ENCODE measurements at regions not wholly inside any gene's neighbourhood (a gene's known extent, or its start where the extent isn't known, plus 50 kb on each side); places are given as distances from the start of the nearest gene placed in this dataset.
"Not testable (repeated sequence)": the region's sequence is repeated elsewhere in the genome, so short reads cannot be mapped to it uniquely, and the experiment has no call there.

- DNase-seq (ENCODE audit: low read depth in 2 of 2) = no peak
Measured at GRCh38 chr18:76307293-76307690, 187.8 kb downstream of the ZNF516 start.

GRCh38 chr18:76306685-76307292 lies 188.3 kb downstream of the ZNF516 start:
- no peak for DNase-seq (ENCODE audit: low read depth in 2 of 2)

- DNase-seq (ENCODE audit: low read depth in 2 of 2) = no peak
Measured at GRCh38 chr18:76285866-76286265, 209.2 kb downstream of the ZNF516 start.

- DNase-seq (ENCODE audit: low read depth in 2 of 2) = no peak
Measured at GRCh38 chr18:76281565-76281964, 213.5 kb downstream of the ZNF516 start.

GRCh38 chr18:76277801-76278200 lies 217.2 kb downstream of the ZNF516 start:
- no peak for DNase-seq (ENCODE audit: low read depth in 2 of 2)

- no peak for DNase-seq (ENCODE audit: low read depth in 2 of 2)
Measured at GRCh38 chr18:76275727-76276313, 219.2 kb downstream of the ZNF516 start.

GRCh38 chr18:76274468-76275289 lies 220.4 kb downstream of the ZNF516 start:
- no peak for DNase-seq (ENCODE audit: low read depth in 2 of 2)

- DNase-seq (ENCODE audit: low read depth in 2 of 2) = no peak
Measured at GRCh38 chr18:76273956-76274355, 221.1 kb downstream of the ZNF516 start.

GRCh38 chr18:76273036-76273545 lies 222.0 kb downstream of the ZNF516 start:
- DNase-seq (ENCODE audit: low read depth in 2 of 2) = no peak

- not testable (repeated sequence) for DNase-seq (ENCODE audit: low read depth in 2 of 2)
Measured at GRCh38 chr18:76267423-76267822, 227.6 kb downstream of the ZNF516 start.

GRCh38 chr18:76266236-76266991 lies 228.6 kb downstream of the ZNF516 start:
- DNase-seq (ENCODE audit: low read depth in 2 of 2) = no peak

GRCh38 chr18:76265497-76266235 lies 229.4 kb downstream of the ZNF516 start:
- DNase-seq (ENCODE audit: low read depth in 2 of 2) = no peak

- DNase-seq (ENCODE audit: low read depth in 2 of 2) = no peak
Measured at GRCh38 chr18:76264876-76265250, 230.2 kb downstream of the ZNF516 start.

- DNase-seq (ENCODE audit: low read depth in 2 of 2) = no peak
Measured at GRCh38 chr18:76264198-76264875, 230.7 kb downstream of the ZNF516 start.

GRCh38 chr18:76263046-76264005 lies 231.7 kb downstream of the ZNF516 start:
- DNase-seq (ENCODE audit: low read depth in 2 of 2) = no peak

- DNase-seq (ENCODE audit: low read depth in 2 of 2) = no peak
Measured at GRCh38 chr18:76260941-76261472, 234.0 kb downstream of the ZNF516 start.

GRCh38 chr18:76259711-76260110 lies 235.3 kb downstream of the ZNF516 start:
- DNase-seq (ENCODE audit: low read depth in 2 of 2) = no peak

GRCh38 chr18:76259096-76259495 lies 235.9 kb downstream of the ZNF516 start:
- DNase-seq (ENCODE audit: low read depth in 2 of 2) = no peak

- no peak for DNase-seq (ENCODE audit: low read depth in 2 of 2)
Measured at GRCh38 chr18:76258209-76258608, 236.8 kb downstream of the ZNF516 start.

Data from dermis microvascular lymphatic vessel endothelial cell (primary cell).